ENCODE measurements at regions not wholly inside any gene's neighbourhood (a gene's known extent, or its start where the extent isn't known, plus 50 kb on each side); places are given as distances from the start of the nearest gene placed in this dataset.

DNA sequence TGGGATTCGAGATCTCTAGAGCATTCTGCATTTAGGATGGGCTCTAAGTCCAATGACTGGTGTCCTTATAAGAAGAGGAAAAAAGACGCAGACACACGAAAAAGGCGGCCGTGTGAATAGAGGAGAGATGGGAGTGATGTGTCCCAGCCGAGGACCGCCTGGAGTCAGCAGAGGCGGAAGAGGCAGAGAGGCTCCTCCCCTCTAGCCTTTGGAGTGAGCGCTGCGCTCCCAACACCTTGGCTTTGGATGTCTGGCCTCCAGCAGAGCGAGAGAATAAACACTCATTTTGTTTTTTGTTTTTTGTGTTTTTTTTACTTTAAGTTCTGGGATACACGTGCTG is 83.0 kb upstream of the RTL6 start:
- H4K20me1 ChIP-seq (replicated peaks; ENCODE audit: control insufficient read depth, extremely low read depth, insufficient read depth, low read length), result no peaks in the 10 kb centered on the region
- BruUV-seq (replicated peaks), result no TSS peak
- DNase-seq (ENCODE audit: low read depth, low spot score) (no peak), FAIRE-seq (no peak)
- H2AFZ ChIP-seq (ENCODE audit: low read depth, low read length), result no peak overlapping the region
- TF ChIP-seq MYC (IDR thresholded peaks at IDR 0.05; ENCODE audit: low read depth, low read length) (no peak), JUN (IDR thresholded peaks at IDR 0.05; ENCODE audit: borderline replicate concordance, insufficient read depth, insufficient read length, low read depth) (no peak), MAX (IDR thresholded peaks at IDR 0.05; ENCODE audit: insufficient read depth, insufficient read length) (no peak), FOS (IDR thresholded peaks at IDR 0.05; ENCODE audit: borderline replicate concordance, insufficient read depth, low read length) (no peak), POLR2A (IDR thresholded peaks at IDR 0.05; ENCODE audit: low read depth, low read length) (no peak), GATA2 (IDR thresholded peaks at IDR 0.05; ENCODE audit: insufficient read depth, insufficient read length, low read depth, low read length) (no peak), EZH2 (IDR thresholded peaks at IDR 0.05; ENCODE audit: borderline replicate concordance, low read depth, low read length, severe bottlenecking) (no peak), POLR2AphosphoS5 (IDR thresholded peaks at IDR 0.05; ENCODE audit: insufficient read depth, low read depth, low read length) (no peak)
- TF ChIP-seq, protein P1, sequence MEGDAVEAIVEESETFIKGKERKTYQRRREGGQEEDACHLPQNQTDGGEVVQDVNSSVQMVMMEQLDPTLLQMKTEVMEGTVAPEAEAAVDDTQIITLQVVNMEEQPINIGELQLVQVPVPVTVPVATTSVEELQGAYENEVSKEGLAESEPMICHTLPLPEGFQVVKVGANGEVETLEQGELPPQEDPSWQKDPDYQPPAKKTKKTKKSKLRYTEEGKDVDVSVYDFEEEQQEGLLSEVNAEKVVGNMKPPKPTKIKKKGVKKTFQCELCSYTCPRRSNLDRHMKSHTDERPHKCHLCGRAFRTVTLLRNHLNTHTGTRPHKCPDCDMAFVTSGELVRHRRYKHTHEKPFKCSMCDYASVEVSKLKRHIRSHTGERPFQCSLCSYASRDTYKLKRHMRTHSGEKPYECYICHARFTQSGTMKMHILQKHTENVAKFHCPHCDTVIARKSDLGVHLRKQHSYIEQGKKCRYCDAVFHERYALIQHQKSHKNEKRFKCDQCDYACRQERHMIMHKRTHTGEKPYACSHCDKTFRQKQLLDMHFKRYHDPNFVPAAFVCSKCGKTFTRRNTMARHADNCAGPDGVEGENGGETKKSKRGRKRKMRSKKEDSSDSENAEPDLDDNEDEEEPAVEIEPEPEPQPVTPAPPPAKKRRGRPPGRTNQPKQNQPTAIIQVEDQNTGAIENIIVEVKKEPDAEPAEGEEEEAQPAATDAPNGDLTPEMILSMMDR (IDR thresholded peaks at IDR 0.05; ENCODE audit: extremely low read depth in 1 of 2, insufficient read depth in 1 of 2, low read depth in 1 of 2, low read length in 2 of 2), result no peak
- H3K27me3 ChIP-seq (ENCODE audit: control insufficient read depth in 2 of 2, insufficient read depth in 2 of 2, low read length in 2 of 2), result no peaks in the 10 kb centered on the region
- dilution Hi-C loops (cut with MboI; ENCODE audit: extremely low pct_ligation_motif_present, low sequenced_read_pairs) (no loop called here), intact Hi-C loops (cut with micrococcal nuclease) (no loop called here)
- no peaks in the 10 kb centered on the region for H3K36me3 ChIP-seq (ENCODE audit: control insufficient read depth in 2 of 2, extremely low read depth in 1 of 2, insufficient read depth in 2 of 2, low read length in 2 of 2)
- POLR2A ChIA-PET, result no interaction called here
- no peaks in the 10 kb centered on the region for H3K4me1 ChIP-seq (ENCODE audit: control insufficient read depth, extremely low read depth, insufficient read depth, low read length)
- H3K9me3 ChIP-seq (replicated peaks; ENCODE audit: control insufficient read depth, insufficient read depth, low read length), result no peaks in the 10 kb centered on the region
- no peaks in the 10 kb centered on the region for H3K79me2 ChIP-seq (ENCODE audit: control insufficient read depth, insufficient read depth, low read length)
- no peak overlapping the region for H3K4me2 ChIP-seq (ENCODE audit: insufficient read depth, low read length)
- H3K27ac ChIP-seq (ENCODE audit: insufficient read depth, low read depth, low read length), result no peak overlapping the region
- no peaks in the 10 kb centered on the region for H3K9me1 ChIP-seq (replicated peaks; ENCODE audit: control insufficient read depth, extremely low read depth, insufficient read depth, low read length)
- CTCF ChIA-PET, result no interaction called here
- no peak overlapping the region for H3K9ac ChIP-seq (replicated peaks; ENCODE audit: extremely low read depth, insufficient read depth, low read length)
- H3K4me3 ChIP-seq (replicated peaks in 1 of 3; ENCODE audit: insufficient read depth in 1 of 3, low read depth in 1 of 3, low read length in 3 of 3), result no peak overlapping the region

Measured in endothelial cell of umbilical vein (primary cell).